Neural progenitor cell (in vitro differentiated cells): ENCODE measurements at regions not wholly inside any gene's neighbourhood (a gene's known extent, or its start where the extent isn't known, plus 50 kb on each side); places are given as distances from the start of the nearest gene placed in this dataset.

Source experiments
- CTCF ChIP-seq: fragments of 200-600 bp; sonication (generic); IDR thresholded peaks from 2 replicates; pipeline ENCODE4 v1.5.1; 2017; ENCODE audit warnings: antibody characterized with exemption, mild to moderate bottlenecking
- EZH2 ChIP-seq: fragments of 200-600 bp; sonication (generic); IDR thresholded peaks from 2 replicates; pipeline ENCODE4 v1.6.1; 2017; ENCODE audit warnings: antibody characterized with exemption, mild to moderate bottlenecking, moderate library complexity
- EZH2phosphoT487 ChIP-seq: fragments of 200-600 bp; sonication (generic); IDR thresholded peaks from 2 replicates; pipeline ENCODE4 v1.6.1; 2017; ENCODE audit warnings: antibody characterized with exemption

- TF ChIP-seq CTCF = no peak
- TF ChIP-seq EZH2 = no peak
- TF ChIP-seq EZH2phosphoT487 = no peak
Observed at GRCh38 chr2:43088143-43089073, 138.0 kb downstream of the ZFP36L2 start.
